ENCODE measurements at regions not wholly inside any gene's neighbourhood (a gene's known extent, or its start where the extent isn't known, plus 50 kb on each side); places are given as distances from the start of the nearest gene placed in this dataset.

DNA sequence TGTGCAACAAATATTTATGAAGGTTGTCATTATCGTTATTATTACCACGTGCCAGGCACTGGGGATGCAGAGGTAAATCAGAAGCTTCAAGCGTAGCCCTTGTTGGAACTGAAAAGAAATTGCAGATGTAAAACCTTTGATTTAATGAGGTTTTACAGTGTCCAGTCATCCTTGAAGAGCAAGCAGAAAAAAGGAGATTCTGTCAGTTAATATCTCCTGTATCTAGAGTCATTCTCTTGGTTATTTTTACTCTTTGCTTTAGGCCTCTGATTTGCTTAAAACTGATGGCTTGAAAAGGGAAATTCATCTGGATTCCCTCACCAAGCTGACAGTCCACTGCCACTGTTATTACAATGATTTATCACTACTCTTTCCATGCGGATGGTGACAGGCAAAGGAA lies 179.3 kb downstream of the GALC start:
- Histone ChIP-seq H3K9ac (ENCODE audit: low read length) (no peak overlapping the region), H3K79me2 (ENCODE audit: insufficient read depth, low read length) (no peaks in the 10 kb centered on the region), H3K4me2 (ENCODE audit: low read length) (no peak overlapping the region), H3K27ac (ENCODE audit: low read depth, low read length) (no peak overlapping the region), H3K36me3 (ENCODE audit: insufficient read depth, low read length) (no peaks in the 10 kb centered on the region), H4K20me1 (ENCODE audit: insufficient read depth, low read length) (no peaks in the 10 kb centered on the region), H3K4me3 (ENCODE audit: insufficient read depth, low read depth, low read length) (no peak overlapping the region), H3K27me3 (ENCODE audit: insufficient read depth, low read length) (no peaks in the 10 kb centered on the region), H3K4me1 (ENCODE audit: insufficient read depth, low read length) (no peaks in the 10 kb centered on the region), H3K9me3 (ENCODE audit: insufficient read depth, low read depth, low read length) (no peaks in the 10 kb centered on the region), H2AFZ (ENCODE audit: low read depth, low read length) (no peak overlapping the region)
- FAIRE-seq (no peak), DNase-seq (ENCODE audit: low read depth) (no peak)
- no peaks in the 10 kb centered on the region for H3K4me1 Mint-ChIP-seq (ENCODE audit: low read depth, unreplicated experiment)
- H3K27me3 Mint-ChIP-seq (ENCODE audit: low read depth, unreplicated experiment), result peaks cover 2% of the 10 kb centered on the region
- no peak overlapping the region for H3K4me3 Mint-ChIP-seq (ENCODE audit: unreplicated experiment)
- H3K9me3 Mint-ChIP-seq (ENCODE audit: unreplicated experiment), result peaks cover 2% of the 10 kb centered on the region
- H3K36me3 Mint-ChIP-seq (ENCODE audit: low read depth, unreplicated experiment), result no peaks in the 10 kb centered on the region
- H3K27ac Mint-ChIP-seq (ENCODE audit: unreplicated experiment), result no peak overlapping the region
- TF ChIP-seq EZH2 (IDR thresholded peaks at IDR 0.05; ENCODE audit: insufficient read depth, low read length), result no peak
- TF ChIP-seq, protein P1, sequence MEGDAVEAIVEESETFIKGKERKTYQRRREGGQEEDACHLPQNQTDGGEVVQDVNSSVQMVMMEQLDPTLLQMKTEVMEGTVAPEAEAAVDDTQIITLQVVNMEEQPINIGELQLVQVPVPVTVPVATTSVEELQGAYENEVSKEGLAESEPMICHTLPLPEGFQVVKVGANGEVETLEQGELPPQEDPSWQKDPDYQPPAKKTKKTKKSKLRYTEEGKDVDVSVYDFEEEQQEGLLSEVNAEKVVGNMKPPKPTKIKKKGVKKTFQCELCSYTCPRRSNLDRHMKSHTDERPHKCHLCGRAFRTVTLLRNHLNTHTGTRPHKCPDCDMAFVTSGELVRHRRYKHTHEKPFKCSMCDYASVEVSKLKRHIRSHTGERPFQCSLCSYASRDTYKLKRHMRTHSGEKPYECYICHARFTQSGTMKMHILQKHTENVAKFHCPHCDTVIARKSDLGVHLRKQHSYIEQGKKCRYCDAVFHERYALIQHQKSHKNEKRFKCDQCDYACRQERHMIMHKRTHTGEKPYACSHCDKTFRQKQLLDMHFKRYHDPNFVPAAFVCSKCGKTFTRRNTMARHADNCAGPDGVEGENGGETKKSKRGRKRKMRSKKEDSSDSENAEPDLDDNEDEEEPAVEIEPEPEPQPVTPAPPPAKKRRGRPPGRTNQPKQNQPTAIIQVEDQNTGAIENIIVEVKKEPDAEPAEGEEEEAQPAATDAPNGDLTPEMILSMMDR (IDR thresholded peaks at IDR 0.05; ENCODE audit: insufficient read depth, low read depth, low read length), result no peak

DNA sequence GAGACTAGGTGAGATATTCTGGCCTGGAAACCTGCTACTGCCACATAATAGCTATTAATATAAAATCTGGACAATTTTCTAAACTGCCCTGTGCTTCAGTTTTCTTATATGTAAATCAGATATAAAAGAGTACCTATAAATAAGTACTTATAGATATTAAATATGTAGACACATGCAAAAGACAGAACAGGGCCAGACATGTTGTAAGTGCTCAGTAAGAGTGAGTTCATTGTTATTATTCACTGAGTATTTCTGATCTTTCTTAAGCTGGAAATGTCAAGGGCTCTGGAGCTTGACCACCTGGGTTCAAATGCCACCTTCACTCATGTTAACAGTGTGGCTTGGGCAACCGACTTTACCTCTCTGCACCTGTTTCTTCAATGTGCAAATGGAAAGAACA lies 179.8 kb downstream of the GALC start:
- H3K27me3 ChIP-seq (ENCODE audit: insufficient read depth, low read length), result no peaks in the 10 kb centered on the region
- H4K20me1 ChIP-seq (ENCODE audit: insufficient read depth, low read length), result no peaks in the 10 kb centered on the region
- H3K9me3 ChIP-seq (ENCODE audit: insufficient read depth, low read depth, low read length), result no peaks in the 10 kb centered on the region
- H2AFZ ChIP-seq (ENCODE audit: low read depth, low read length), result no peak overlapping the region
- DNase-seq (ENCODE audit: low read depth), result no peak
- Mint-ChIP-seq H3K4me3 (ENCODE audit: unreplicated experiment) (no peak overlapping the region), H3K27ac (ENCODE audit: unreplicated experiment) (no peak overlapping the region), H3K4me1 (ENCODE audit: low read depth, unreplicated experiment) (no peaks in the 10 kb centered on the region), H3K36me3 (ENCODE audit: low read depth, unreplicated experiment) (no peaks in the 10 kb centered on the region), H3K9me3 (ENCODE audit: unreplicated experiment) (no peaks in the 10 kb centered on the region), H3K27me3 (ENCODE audit: low read depth, unreplicated experiment) (no peaks in the 10 kb centered on the region)
- H3K79me2 ChIP-seq (ENCODE audit: insufficient read depth, low read length), result no peaks in the 10 kb centered on the region
- H3K36me3 ChIP-seq (ENCODE audit: insufficient read depth, low read length), result no peaks in the 10 kb centered on the region
- H3K27ac ChIP-seq (ENCODE audit: low read depth, low read length), result no peak overlapping the region
- FAIRE-seq, result no peak
- H3K4me2 ChIP-seq (ENCODE audit: low read length), result no peak overlapping the region
- TF ChIP-seq, protein P1 (IDR thresholded peaks at IDR 0.05; ENCODE audit: insufficient read depth, low read depth, low read length), result no peak
- no peak for TF ChIP-seq EZH2 (IDR thresholded peaks at IDR 0.05; ENCODE audit: insufficient read depth, low read length)
- H3K9ac ChIP-seq (ENCODE audit: low read length), result no peak overlapping the region
- H3K4me1 ChIP-seq (ENCODE audit: insufficient read depth, low read length), result no peaks in the 10 kb centered on the region
- H3K4me3 ChIP-seq (ENCODE audit: insufficient read depth, low read depth, low read length), result no peak overlapping the region

DNA sequence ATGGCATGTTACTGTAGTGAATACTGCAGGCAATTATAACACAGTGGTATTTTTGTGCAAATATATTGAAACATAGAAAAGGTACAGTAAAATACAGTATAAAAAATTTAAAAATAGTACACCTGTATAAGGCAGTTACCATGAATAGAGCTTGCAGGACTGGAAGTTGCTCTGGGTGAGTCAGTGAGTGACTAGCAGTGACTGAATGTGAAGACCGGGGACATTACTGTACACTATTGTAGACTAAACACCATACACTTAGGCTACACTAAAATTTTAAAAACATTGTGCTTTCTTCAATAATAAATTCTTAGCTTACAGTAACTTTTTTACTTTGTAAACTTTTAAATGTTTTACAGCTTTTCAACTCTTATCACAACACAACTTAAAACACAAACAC lies 181.7 kb downstream of the GALC start:
- Histone ChIP-seq H3K27me3 (ENCODE audit: insufficient read depth, low read length) (no peaks in the 10 kb centered on the region), H3K9ac (ENCODE audit: low read length) (no peak overlapping the region), H4K20me1 (ENCODE audit: insufficient read depth, low read length) (no peaks in the 10 kb centered on the region), H3K4me3 (ENCODE audit: insufficient read depth, low read depth, low read length) (no peak overlapping the region), H3K79me2 (ENCODE audit: insufficient read depth, low read length) (no peaks in the 10 kb centered on the region), H3K36me3 (ENCODE audit: insufficient read depth, low read length) (no peaks in the 10 kb centered on the region), H3K27ac (ENCODE audit: low read depth, low read length) (no peak overlapping the region), H3K4me2 (ENCODE audit: low read length) (no peak overlapping the region), H3K9me3 (ENCODE audit: insufficient read depth, low read depth, low read length) (no peaks in the 10 kb centered on the region), H3K4me1 (ENCODE audit: insufficient read depth, low read length) (no peaks in the 10 kb centered on the region), H2AFZ (ENCODE audit: low read depth, low read length) (no peak overlapping the region)
- Mint-ChIP-seq H3K4me3 (ENCODE audit: unreplicated experiment) (no peak overlapping the region), H3K27ac (ENCODE audit: unreplicated experiment) (no peak overlapping the region), H3K27me3 (ENCODE audit: low read depth, unreplicated experiment) (no peaks in the 10 kb centered on the region), H3K9me3 (ENCODE audit: unreplicated experiment) (no peaks in the 10 kb centered on the region), H3K4me1 (ENCODE audit: low read depth, unreplicated experiment) (no peaks in the 10 kb centered on the region), H3K36me3 (ENCODE audit: low read depth, unreplicated experiment) (no peaks in the 10 kb centered on the region)
- TF ChIP-seq EZH2 (IDR thresholded peaks at IDR 0.05; ENCODE audit: insufficient read depth, low read length), result no peak
- TF ChIP-seq, protein P1 (IDR thresholded peaks at IDR 0.05; ENCODE audit: insufficient read depth, low read depth, low read length), result no peak
- no peak for FAIRE-seq
- DNase-seq (ENCODE audit: low read depth), result no peak
